GM12878 (cell line): ENCODE measurements at regions not wholly inside any gene's neighbourhood (a gene's known extent, or its start where the extent isn't known, plus 50 kb on each side); places are given as distances from the start of the nearest gene placed in this dataset.

Experiments used
- ATAC-seq: fragments of 200-7000 bp; cut with Tn5 transposase; 3 replicates; pipeline ENCODE4 v1.9.1; 2020; ENCODE audit warnings: mild to moderate bottlenecking, moderate library complexity
- BruUV-seq: library from RNA; stranded (reverse); fragments of 400-500 nt; replicated peaks from 2 replicates; lab custom pipeline; 2021; lab: Mats Ljungman, UMichigan
- CTCF ChIA-PET: fragments of 300-600 bp; sonication (Branson Sonifier 250); formaldehyde crosslinking; extraction: SDS; loops from one replicate; lab custom pipeline; 2021; ENCODE audit warnings: inconsistent platforms; lab: Yijun Ruan, JAX
- POLR2A ChIA-PET: fragments of 350-600 bp; formaldehyde crosslinking; extraction: SDS; loops from one replicate; lab custom pipeline; 2021; ENCODE audit warnings: inconsistent platforms; lab: Charles Lee
- RAD21 ChIA-PET: fragments of 300-600 bp; sonication (Branson Sonifier 250); formaldehyde crosslinking; loops from one replicate; lab custom pipeline; 2023; ENCODE audit warnings: antibody characterized with exemption; ENCODE audit not compliant: unreplicated experiment; lab: Charles Lee
- SMC1A ChIA-PET: fragments of 300-600 bp; sonication (Branson Sonifier 250); formaldehyde crosslinking; loops from one replicate; lab custom pipeline; 2023; ENCODE audit not compliant: unreplicated experiment, uncharacterized antibody; lab: Charles Lee
- DNase-seq: peaks from one replicate; pipeline ENCODE4 v3.0.0-alpha.2; 2011; ENCODE audit warnings: low read depth, low spot score
- FAIRE-seq: peaks from 3 replicates; lab custom pipeline; 2011; peaks lifted over from hg19 to GRCh38; lab: Jason Lieb, UNC
- H2AFZ ChIP-seq: 2 replicates; pipeline ENCODE4 v1.6.0; 2011; ENCODE audit warnings: low read depth, low read length, control low read depth; ENCODE audit not compliant: control insufficient read depth
- H3K27ac ChIP-seq: 2 replicates; pipeline ENCODE4 v1.5.1; 2011; ENCODE audit warnings: control low read depth; ENCODE audit not compliant: control insufficient read depth, insufficient read depth
- H3K27me3 ChIP-seq, 2 experiments: replicated peaks in 1 of 2; 2 replicates each; pipeline versions ENCODE4 v1.6.0 to v1.6.1; 2011; ENCODE audit warnings: low read length in 1 of 2; ENCODE audit not compliant: control insufficient read depth in 2 of 2, insufficient read depth in 2 of 2
- H3K36me3 ChIP-seq, 2 experiments: 2 replicates each; pipeline ENCODE4 v1.5.1; 2011; ENCODE audit warnings: low read length in 1 of 2; ENCODE audit not compliant: control insufficient read depth in 2 of 2, insufficient read depth in 2 of 2
- H3K4me1 ChIP-seq: 2 replicates; pipeline ENCODE4 v1.6.1; 2011; ENCODE audit warnings: mild to moderate bottlenecking, low read length, moderate library complexity, mixed read lengths; ENCODE audit not compliant: control insufficient read depth, insufficient read depth
- H3K4me2 ChIP-seq: 2 replicates; pipeline ENCODE4 v1.6.0; 2011; ENCODE audit warnings: control low read depth; ENCODE audit not compliant: control insufficient read depth, insufficient read depth
- H3K4me3 ChIP-seq: fragments of 200-600 bp; sonication (generic); 2 replicates; pipeline ENCODE4 v1.5.1; 2016
- H3K79me2 ChIP-seq: 2 replicates; pipeline ENCODE4 v1.6.0; 2011; ENCODE audit warnings: low read length; ENCODE audit not compliant: control insufficient read depth, insufficient read depth
- H3K9ac ChIP-seq: 2 replicates; pipeline ENCODE4 v1.8.0; 2011; ENCODE audit warnings: low read length, control low read depth, mixed read lengths; ENCODE audit not compliant: control insufficient read depth, insufficient read depth
- H3K9me3 ChIP-seq: replicated peaks from 3 replicates; pipeline ENCODE4 v1.5.1; 2011; ENCODE audit warnings: mild to moderate bottlenecking, low read length; ENCODE audit not compliant: control insufficient read depth, insufficient read depth
- H4K20me1 ChIP-seq: 2 replicates; pipeline ENCODE4 v1.6.0; 2011; ENCODE audit not compliant: control insufficient read depth, insufficient read depth
- ASH2L ChIP-seq: fragments of 300-600, 200-600 bp; sonication (generic); IDR thresholded peaks from 2 replicates; pipeline ENCODE4 v1.6.1; 2017; ENCODE audit warnings: low read depth, mild to moderate bottlenecking, borderline replicate concordance
- BACH1 ChIP-seq: fragments of 450-650 bp; IDR thresholded peaks from 2 replicates; pipeline ENCODE4 v1.6.1; 2017; ENCODE audit warnings: mild to moderate bottlenecking, borderline replicate concordance
- E2F8 ChIP-seq: fragments of 450-650 bp; IDR thresholded peaks from 2 replicates; pipeline ENCODE4 v1.6.1; 2018; ENCODE audit warnings: mild to moderate bottlenecking, low read depth, moderate library complexity; ENCODE audit not compliant: partially characterized antibody
- ETV6 ChIP-seq, 2 experiments: fragments of 450-650 bp in 1 of 2; IDR thresholded peaks in 1 of 2; conservative IDR thresholded peaks in 1 of 2; 2 replicates each; pipeline ENCODE4 v1.6.1; 2014; ENCODE audit warnings: antibody characterized with exemption in 1 of 2, borderline replicate concordance in 1 of 2, low read depth in 1 of 2, mild to moderate bottlenecking in 1 of 2, moderate library complexity in 1 of 2
- KAT2A ChIP-seq: conservative IDR thresholded peaks from 2 replicates; pipeline ENCODE4 v1.6.1; 2011; ENCODE audit warnings: low read depth, low read length; ENCODE audit not compliant: control insufficient read depth
- MTA2 ChIP-seq: fragments of 450-650 bp; IDR thresholded peaks from 2 replicates; pipeline ENCODE4 v1.6.1; 2016; ENCODE audit warnings: low read depth, mild to moderate bottlenecking, moderate library complexity
- NBN ChIP-seq: fragments of 450-650 bp; IDR thresholded peaks from 2 replicates; pipeline ENCODE4 v1.6.1; 2016
- NR2C1 ChIP-seq: fragments of 450-650 bp; IDR thresholded peaks from 2 replicates; pipeline ENCODE4 v1.6.1; 2017; ENCODE audit warnings: antibody characterized with exemption, mild to moderate bottlenecking, moderate library complexity
- NR2F1 ChIP-seq: fragments of 450-650 bp; conservative IDR thresholded peaks from 2 replicates; pipeline ENCODE4 v1.6.1; 2017; ENCODE audit warnings: mild to moderate bottlenecking
- PBX3 ChIP-seq: IDR thresholded peaks from 2 replicates; pipeline ENCODE4 v1.6.1; 2011; ENCODE audit warnings: mild to moderate bottlenecking, low read depth, low read length, moderate library complexity; ENCODE audit not compliant: insufficient replicate concordance
- SMAD5 ChIP-seq: IDR thresholded peaks from 2 replicates; pipeline ENCODE4 v1.6.1; 2016; ENCODE audit warnings: antibody characterized with exemption, low read depth
- SREBF2 ChIP-seq: IDR thresholded peaks from 2 replicates; pipeline ENCODE4 v1.6.1; 2012; ENCODE audit warnings: mild to moderate bottlenecking, low read length
- TARDBP ChIP-seq: IDR thresholded peaks from 2 replicates; pipeline ENCODE4 v1.6.1; 2016; ENCODE audit warnings: borderline replicate concordance
- ZBTB4 ChIP-seq: fragments of 450-650 bp; formaldehyde crosslinking; IDR thresholded peaks from 2 replicates; pipeline ENCODE4 v1.4.0; 2022; ENCODE audit warnings: mild to moderate bottlenecking, moderate library complexity
- ZNF217 ChIP-seq: fragments of 450-650 bp; IDR thresholded peaks from 2 replicates; pipeline ENCODE4 v1.6.1; 2017; ENCODE audit warnings: antibody characterized with exemption, mild to moderate bottlenecking
- WGBS: methylation state at CpG from one replicate; pipeline ENCODE4 v1.1.6; 2016; ENCODE audit warnings: low lambda C conversion rate; ENCODE audit not compliant: insufficient replicate concordance, insufficient coverage; ENCODE audit errors: missing lambda C conversion rate; 5-methylcytosine and 5-hydroxymethylcytosine counted together
- in situ Hi-C: fragments of 300-500 bp; cut with MboI; formaldehyde crosslinking; loops from 9 replicates; pipeline ENCODE4 v1.14.3; 2018; ENCODE audit warnings: mixed read lengths
- intact Hi-C: fragments of 100-400 bp; cut with micrococcal nuclease; formaldehyde crosslinking; loops from one replicate; pipeline ENCODE4 v1.14.2; 2022; ENCODE audit not compliant: unreplicated experiment
- TF ChIP-seq, protein P1 (sequence below): IDR thresholded peaks from 2 replicates; pipeline ENCODE4 v1.6.1; 2011; ENCODE audit warnings: borderline replicate concordance, low read depth, mild to moderate bottlenecking, moderate library complexity, low read length; ENCODE audit not compliant: insufficient read depth, poor library complexity, severe bottlenecking

DNA sequence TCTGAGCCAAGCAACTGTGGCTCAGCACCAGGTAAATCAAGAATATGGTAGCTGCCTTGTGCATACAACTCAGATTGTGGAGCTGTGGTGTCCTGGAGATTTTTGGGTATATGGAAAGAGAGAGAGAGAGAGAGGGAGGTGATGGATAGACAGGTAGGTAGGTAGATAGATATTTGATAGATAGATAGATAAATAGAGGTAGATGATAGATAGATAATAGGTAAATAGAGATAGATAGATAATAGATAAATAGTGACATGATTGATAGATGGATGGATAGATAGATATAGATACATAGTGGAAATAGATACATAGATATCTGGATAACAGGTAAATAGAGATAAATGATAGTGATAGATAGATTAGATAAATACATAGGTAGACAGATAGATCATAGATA is 206.3 kb downstream of the KLF6 start (continued):
- TF ChIP-seq E2F8 (no peak), ZNF217 (no peak), ETV6 (conservative IDR thresholded peaks at IDR 0.05 in 1 of 2, IDR thresholded peaks at IDR 0.05 in 1 of 2; ENCODE audit: borderline replicate concordance in 1 of 2, low read depth in 1 of 2) (no peak), NBN (no peak), BACH1 (no peak)

- in situ Hi-C loops: no loop called here
- RAD21 ChIA-PET: no interaction called here
- Histone ChIP-seq H3K9me3 (no peaks in the 10 kb centered on the region), H3K4me1 (no peaks in the 10 kb centered on the region), H4K20me1 (no peaks in the 10 kb centered on the region), H3K79me2 (no peaks in the 10 kb centered on the region), H2AFZ (no peak overlapping the region), H3K4me2 (no peak overlapping the region), H3K4me3 (no peak overlapping the region), H3K27me3 (no peaks in the 10 kb centered on the region), H3K9ac (no peak overlapping the region), H3K36me3 (no peaks in the 10 kb centered on the region), H3K27ac (no peak overlapping the region)
- FAIRE-seq (no peak), ATAC-seq (no peak), DNase-seq (no peak)
- WGBS: 17% methylated on average over 3 of the region's 3 CpGs
- POLR2A ChIA-PET: no interaction called here
- CTCF ChIA-PET: no interaction called here
- SMC1A ChIA-PET: no interaction called here
- no TSS peak for BruUV-seq
- intact Hi-C loops: no loop called here
- TF ChIP-seq NR2F1 (no peak), ASH2L (no peak), KAT2A (no peak), TARDBP (no peak), ZBTB4 (CRISPR knock-in tag) (no peak), MTA2 (no peak), SREBF2 (no peak), SMAD5 (no peak), NR2C1 (no peak), PBX3 (no peak)
- TF ChIP-seq, protein P1, sequence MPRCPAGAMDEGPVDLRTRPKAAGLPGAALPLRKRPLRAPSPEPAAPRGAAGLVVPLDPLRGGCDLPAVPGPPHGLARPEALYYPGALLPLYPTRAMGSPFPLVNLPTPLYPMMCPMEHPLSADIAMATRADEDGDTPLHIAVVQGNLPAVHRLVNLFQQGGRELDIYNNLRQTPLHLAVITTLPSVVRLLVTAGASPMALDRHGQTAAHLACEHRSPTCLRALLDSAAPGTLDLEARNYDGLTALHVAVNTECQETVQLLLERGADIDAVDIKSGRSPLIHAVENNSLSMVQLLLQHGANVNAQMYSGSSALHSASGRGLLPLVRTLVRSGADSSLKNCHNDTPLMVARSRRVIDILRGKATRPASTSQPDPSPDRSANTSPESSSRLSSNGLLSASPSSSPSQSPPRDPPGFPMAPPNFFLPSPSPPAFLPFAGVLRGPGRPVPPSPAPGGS: no peak
Measured at GRCh38 chr10:3578159-3578558, 206.8 kb downstream of the KLF6 start.
